Astrocyte (in vitro differentiated cells and primary cell): ENCODE measurements at regions not wholly inside any gene's neighbourhood (a gene's known extent, or its start where the extent isn't known, plus 50 kb on each side); places are given as distances from the start of the nearest gene placed in this dataset.

Experiments used
- DNase-seq: peaks from one replicate; pipeline ENCODE4 v3.0.0-alpha.2; 2010; ENCODE audit warnings: low read depth
- FAIRE-seq: peaks from 2 replicates; lab custom pipeline; 2011; peaks lifted over from hg19 to GRCh38; lab: Jason Lieb, UNC
- H2AFZ ChIP-seq: 2 replicates; pipeline ENCODE4 v1.6.0; 2012; ENCODE audit warnings: low read depth, low read length, inconsistent platforms
- H3K27ac ChIP-seq: 2 replicates; pipeline ENCODE4 v1.5.1; 2011; ENCODE audit warnings: low read depth, low read length, inconsistent platforms
- H3K27me3 ChIP-seq: 2 replicates; pipeline ENCODE4 v1.6.0; 2011; ENCODE audit warnings: low read length, inconsistent platforms; ENCODE audit not compliant: insufficient read depth
- H3K36me3 ChIP-seq: 2 replicates; pipeline ENCODE4 v1.5.1; 2011; ENCODE audit warnings: low read length, inconsistent platforms; ENCODE audit not compliant: insufficient read depth
- H3K4me1 ChIP-seq: 2 replicates; pipeline ENCODE4 v1.5.1; 2011; ENCODE audit warnings: low read length, inconsistent platforms; ENCODE audit not compliant: insufficient read depth
- H3K4me2 ChIP-seq: 2 replicates; pipeline ENCODE4 v1.6.0; 2012; ENCODE audit warnings: low read length, inconsistent platforms
- H3K4me3 ChIP-seq: 2 replicates; pipeline ENCODE4 v1.5.1; 2011; ENCODE audit warnings: low read depth, mild to moderate bottlenecking, low read length, inconsistent platforms; ENCODE audit not compliant: insufficient read depth
- H3K79me2 ChIP-seq: 2 replicates; pipeline ENCODE4 v1.6.0; 2012; ENCODE audit warnings: mild to moderate bottlenecking, low read length, inconsistent platforms; ENCODE audit not compliant: insufficient read depth
- H3K9ac ChIP-seq: 2 replicates; pipeline ENCODE4 v1.6.0; 2012; ENCODE audit warnings: mild to moderate bottlenecking, low read length, inconsistent platforms
- H3K9me3 ChIP-seq: 2 replicates; pipeline ENCODE4 v1.5.1; 2012; ENCODE audit warnings: low read depth, mild to moderate bottlenecking, low read length, inconsistent platforms; ENCODE audit not compliant: insufficient read depth
- H4K20me1 ChIP-seq: 2 replicates; pipeline ENCODE4 v1.6.0; 2012; ENCODE audit warnings: low read length, inconsistent platforms; ENCODE audit not compliant: insufficient read depth
- H3K27ac Mint-ChIP-seq: one replicate; pipeline ENCODE4 v1.8.0; 2021; ENCODE audit warnings: mild to moderate bottlenecking, mixed read lengths; ENCODE audit not compliant: unreplicated experiment
- H3K27me3 Mint-ChIP-seq: one replicate; pipeline ENCODE4 v1.8.0; 2021; ENCODE audit warnings: low read depth, mixed read lengths; ENCODE audit not compliant: unreplicated experiment
- H3K36me3 Mint-ChIP-seq: one replicate; pipeline ENCODE4 v1.8.0; 2021; ENCODE audit warnings: low read depth, mixed read lengths; ENCODE audit not compliant: unreplicated experiment
- H3K4me1 Mint-ChIP-seq: one replicate; pipeline ENCODE4 v1.8.0; 2021; ENCODE audit warnings: low read depth, mixed read lengths; ENCODE audit not compliant: unreplicated experiment
- H3K4me3 Mint-ChIP-seq: one replicate; pipeline ENCODE4 v1.8.0; 2021; ENCODE audit warnings: mild to moderate bottlenecking, moderate library complexity, mixed read lengths; ENCODE audit not compliant: unreplicated experiment
- H3K9me3 Mint-ChIP-seq: one replicate; pipeline ENCODE4 v1.8.0; 2021; ENCODE audit warnings: mild to moderate bottlenecking, mixed read lengths; ENCODE audit not compliant: unreplicated experiment
- CTCF ChIP-seq: IDR thresholded peaks from 2 replicates; pipeline ENCODE4 v1.5.1; 2011; ENCODE audit warnings: low read depth, mild to moderate bottlenecking, inconsistent platforms, low read length, moderate library complexity; ENCODE audit not compliant: insufficient read depth
- EZH2 ChIP-seq: IDR thresholded peaks from 2 replicates; pipeline ENCODE4 v1.6.1; 2012; ENCODE audit warnings: mild to moderate bottlenecking, low read length, inconsistent platforms; ENCODE audit not compliant: insufficient read depth

GRCh38 chr6:45728674-45729073 lies 287.0 kb downstream of the CLIC5 start:
- H3K27ac Mint-ChIP-seq: no peak overlapping the region
- FAIRE-seq: no peak
- H2AFZ ChIP-seq: no peak overlapping the region
- no peaks in the 10 kb centered on the region for H3K36me3 Mint-ChIP-seq
- peaks cover 5% of the 10 kb centered on the region for H3K27me3 Mint-ChIP-seq
- H3K36me3 ChIP-seq: no peaks in the 10 kb centered on the region
- H3K79me2 ChIP-seq: no peaks in the 10 kb centered on the region
- H3K27me3 ChIP-seq: no peaks in the 10 kb centered on the region
- H3K9me3 ChIP-seq: no peaks in the 10 kb centered on the region
- TF ChIP-seq EZH2 (no peak), CTCF (no peak)
- no peak overlapping the region for H3K9ac ChIP-seq
- no peaks in the 10 kb centered on the region for H4K20me1 ChIP-seq
- no peak overlapping the region for H3K4me3 ChIP-seq
- peaks cover 5% of the 10 kb centered on the region for H3K9me3 Mint-ChIP-seq
- no peak overlapping the region for H3K27ac ChIP-seq
- peaks cover 3% of the 10 kb centered on the region for H3K4me1 ChIP-seq
- no peak overlapping the region for H3K4me2 ChIP-seq
- H3K4me1 Mint-ChIP-seq: no peaks in the 10 kb centered on the region
- peak; percentile 68 for DNase-seq
- H3K4me3 Mint-ChIP-seq: no peak overlapping the region

GRCh38 chr6:45727819-45728449 lies 287.7 kb downstream of the CLIC5 start:
- FAIRE-seq (no peak), DNase-seq (no peak)
- no peaks in the 10 kb centered on the region for H3K27me3 ChIP-seq
- H3K9me3 ChIP-seq: peaks cover 4% of the 10 kb centered on the region
- H3K27me3 Mint-ChIP-seq: peaks cover 4% of the 10 kb centered on the region
- no peak overlapping the region for H3K4me3 ChIP-seq
- H2AFZ ChIP-seq: no peak overlapping the region
- peaks cover 3% of the 10 kb centered on the region for H3K4me1 ChIP-seq
- TF ChIP-seq CTCF (no peak), EZH2 (no peak)
- no peak overlapping the region for H3K27ac ChIP-seq
- H3K4me1 Mint-ChIP-seq: no peaks in the 10 kb centered on the region
- H3K4me3 Mint-ChIP-seq: no peak overlapping the region
- H3K79me2 ChIP-seq: no peaks in the 10 kb centered on the region
- no peak overlapping the region for H3K27ac Mint-ChIP-seq
- H3K36me3 ChIP-seq: no peaks in the 10 kb centered on the region
- H4K20me1 ChIP-seq: no peaks in the 10 kb centered on the region
- H3K9ac ChIP-seq: no peak overlapping the region
- peaks cover 7% of the 10 kb centered on the region for H3K9me3 Mint-ChIP-seq
- H3K36me3 Mint-ChIP-seq: no peaks in the 10 kb centered on the region
- H3K4me2 ChIP-seq: no peak overlapping the region

- no peak overlapping the region for H3K27ac ChIP-seq
- no peaks in the 10 kb centered on the region for H3K27me3 ChIP-seq
- H3K9me3 Mint-ChIP-seq: peaks cover 7% of the 10 kb centered on the region
- DNase-seq: no peak
- H3K9ac ChIP-seq: no peak overlapping the region
- H3K27ac Mint-ChIP-seq: no peak overlapping the region
- no peaks in the 10 kb centered on the region for H3K36me3 ChIP-seq
- no peak overlapping the region for H3K4me2 ChIP-seq
- H3K36me3 Mint-ChIP-seq: no peaks in the 10 kb centered on the region
- H3K9me3 ChIP-seq: peaks cover 4% of the 10 kb centered on the region
- H3K4me3 ChIP-seq: no peak overlapping the region
- H4K20me1 ChIP-seq: no peaks in the 10 kb centered on the region
- no peaks in the 10 kb centered on the region for H3K79me2 ChIP-seq
- TF ChIP-seq CTCF (no peak), EZH2 (no peak)
- peaks cover 3% of the 10 kb centered on the region for H3K4me1 ChIP-seq
- no peak overlapping the region for H2AFZ ChIP-seq
- no peak overlapping the region for H3K4me3 Mint-ChIP-seq
- no peak for FAIRE-seq
- H3K27me3 Mint-ChIP-seq: peaks cover 4% of the 10 kb centered on the region
- no peaks in the 10 kb centered on the region for H3K4me1 Mint-ChIP-seq
Observed at GRCh38 chr6:45727228-45727627, 288.4 kb downstream of the CLIC5 start.
